ENCODE measurements at regions not wholly inside any gene's neighbourhood (a gene's known extent, or its start where the extent isn't known, plus 50 kb on each side); places are given as distances from the start of the nearest gene placed in this dataset.

GRCh38 chrX:84873176-84873575 lies 130.5 kb upstream of the APOOL start:
- Histone ChIP-seq H3K36me3 (no peaks in the 10 kb centered on the region), H3K4me1 (no peaks in the 10 kb centered on the region), H3K9me3 (no peaks in the 10 kb centered on the region), H3K27ac (no peak overlapping the region), H3K4me3 (no peak overlapping the region), H3K27me3 (no peaks in the 10 kb centered on the region)
- intact Hi-C loops (cut with DNase I) = no loop called here
- 61 to 81% methylated on average over 3 of the region's 3 CpGs for WGBS, 2 donors
- TF ChIP-seq EP300 (IDR thresholded peaks at IDR 0.05) (no peak), CTCF (IDR thresholded peaks at IDR 0.05) (no peak), POLR2A (IDR thresholded peaks at IDR 0.05) (no peak), POLR2AphosphoS5 (IDR thresholded peaks at IDR 0.05) (no peak)
- DNase-seq = no peak

- Histone ChIP-seq H3K9me3 (no peaks in the 10 kb centered on the region), H3K4me1 (no peaks in the 10 kb centered on the region), H3K27ac (no peak overlapping the region), H3K4me3 (no peak overlapping the region), H3K27me3 (no peaks in the 10 kb centered on the region), H3K36me3 (no peaks in the 10 kb centered on the region)
- DNase-seq = no peak
- TF ChIP-seq CTCF (IDR thresholded peaks at IDR 0.05) = no peak
- no peak for TF ChIP-seq EP300 (IDR thresholded peaks at IDR 0.05)
- TF ChIP-seq POLR2AphosphoS5 (IDR thresholded peaks at IDR 0.05) = no peak
- TF ChIP-seq POLR2A (IDR thresholded peaks at IDR 0.05) = no peak
- intact Hi-C loops (cut with DNase I) = no loop called here
Measured at GRCh38 chrX:84876876-84877275, 126.8 kb upstream of the APOOL start.

- no peak overlapping the region for H3K27ac ChIP-seq
- H3K27me3 ChIP-seq = no peaks in the 10 kb centered on the region
- no peak overlapping the region for H3K4me3 ChIP-seq
- TF ChIP-seq CTCF (IDR thresholded peaks at IDR 0.05) (no peak), POLR2AphosphoS5 (IDR thresholded peaks at IDR 0.05) (no peak), EP300 (IDR thresholded peaks at IDR 0.05) (no peak), POLR2A (IDR thresholded peaks at IDR 0.05) (no peak)
- intact Hi-C loops (cut with DNase I) = no loop called here
- H3K4me1 ChIP-seq = no peaks in the 10 kb centered on the region
- no peak for DNase-seq
- no peaks in the 10 kb centered on the region for H3K9me3 ChIP-seq
- no peaks in the 10 kb centered on the region for H3K36me3 ChIP-seq
- WGBS, 2 donors = 88 to 91% methylated on average over 2 of the region's 2 CpGs
Measured at GRCh38 chrX:84893897-84894296, 109.8 kb upstream of the APOOL start.

- no peak for TF ChIP-seq CTCF (IDR thresholded peaks at IDR 0.05)
- Histone ChIP-seq H3K27ac (no peak overlapping the region), H3K27me3 (no peaks in the 10 kb centered on the region), H3K36me3 (no peaks in the 10 kb centered on the region), H3K4me3 (no peak overlapping the region), H3K9me3 (no peaks in the 10 kb centered on the region), H3K4me1 (no peaks in the 10 kb centered on the region)
- no peak for DNase-seq
- intact Hi-C loops (cut with DNase I) = no loop called here
- 27 to 59% methylated on average over 5 of the region's 5 CpGs for WGBS, 2 donors
Measured at GRCh38 chrX:84907324-84907968, 96.2 kb upstream of the APOOL start.

- Histone ChIP-seq H3K27ac (no peak overlapping the region), H3K36me3 (no peaks in the 10 kb centered on the region), H3K4me3 (no peak overlapping the region), H3K27me3 (no peaks in the 10 kb centered on the region), H3K9me3 (no peaks in the 10 kb centered on the region), H3K4me1 (no peaks in the 10 kb centered on the region)
- intact Hi-C loops (cut with DNase I) = no loop called here
- 81% methylated on average over 1 of the region's 1 CpG for WGBS, 2 donors
- no peak for DNase-seq
- no peak for TF ChIP-seq EP300 (IDR thresholded peaks at IDR 0.05)
- no peak for TF ChIP-seq POLR2A (IDR thresholded peaks at IDR 0.05)
- TF ChIP-seq CTCF (IDR thresholded peaks at IDR 0.05) = no peak
- no peak for TF ChIP-seq POLR2AphosphoS5 (IDR thresholded peaks at IDR 0.05)
Measured at GRCh38 chrX:84909151-84909550, 94.5 kb upstream of the APOOL start.
